Bronchial epithelial cell (primary cell): ENCODE measurements at regions not wholly inside any gene's neighbourhood (a gene's known extent, or its start where the extent isn't known, plus 50 kb on each side); places are given as distances from the start of the nearest gene placed in this dataset.

ENCODE experiments used
- DNase-seq: peaks from one replicate; pipeline ENCODE4 v3.0.0-alpha.2; 2010; ENCODE audit warnings: low read depth
- FAIRE-seq: peaks from 2 replicates; lab custom pipeline; 2011; peaks lifted over from hg19 to GRCh38; lab: Jason Lieb, UNC
- H3K27me3 ChIP-seq: 2 replicates; pipeline ENCODE4 v1.5.1; 2011; ENCODE audit warnings: low read length; ENCODE audit not compliant: control insufficient read depth, insufficient read depth
- H3K36me3 ChIP-seq: 2 replicates; pipeline ENCODE4 v1.5.1; 2011; ENCODE audit warnings: low read length; ENCODE audit not compliant: control insufficient read depth, insufficient read depth
- H3K4me3 ChIP-seq: 2 replicates; pipeline ENCODE4 v1.5.1; 2011; ENCODE audit warnings: mild to moderate bottlenecking, low read depth, low read length, control low read depth
- TF ChIP-seq, protein P1 (sequence below): IDR thresholded peaks from 2 replicates; pipeline ENCODE4 v1.5.1; 2011; ENCODE audit warnings: mild to moderate bottlenecking, moderate library complexity, low read length, control low read depth, inconsistent platforms; ENCODE audit not compliant: insufficient read depth, severe bottlenecking

DNA sequence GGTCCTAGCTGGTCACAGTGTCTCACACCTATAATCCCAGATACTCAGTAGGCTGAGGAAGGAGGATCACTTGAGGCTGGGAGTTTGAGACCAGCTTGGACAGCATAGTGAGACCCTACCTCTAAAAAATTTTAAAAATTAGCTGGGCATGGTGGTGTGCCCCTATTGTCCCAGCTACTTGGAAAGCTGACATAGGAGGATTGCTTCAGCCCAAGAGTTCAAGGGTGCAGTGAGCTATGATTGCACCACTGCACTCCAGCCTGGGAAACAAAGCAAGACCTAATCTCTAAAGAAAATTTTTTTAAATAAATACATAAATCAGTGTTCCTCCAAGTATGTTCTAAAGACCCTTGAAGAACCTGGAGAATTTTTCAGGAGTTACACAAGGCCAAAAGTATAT, 50.6 kb upstream of the GNAO1 start:
- H3K36me3 ChIP-seq = no peaks in the 10 kb centered on the region
- TF ChIP-seq, protein P1, sequence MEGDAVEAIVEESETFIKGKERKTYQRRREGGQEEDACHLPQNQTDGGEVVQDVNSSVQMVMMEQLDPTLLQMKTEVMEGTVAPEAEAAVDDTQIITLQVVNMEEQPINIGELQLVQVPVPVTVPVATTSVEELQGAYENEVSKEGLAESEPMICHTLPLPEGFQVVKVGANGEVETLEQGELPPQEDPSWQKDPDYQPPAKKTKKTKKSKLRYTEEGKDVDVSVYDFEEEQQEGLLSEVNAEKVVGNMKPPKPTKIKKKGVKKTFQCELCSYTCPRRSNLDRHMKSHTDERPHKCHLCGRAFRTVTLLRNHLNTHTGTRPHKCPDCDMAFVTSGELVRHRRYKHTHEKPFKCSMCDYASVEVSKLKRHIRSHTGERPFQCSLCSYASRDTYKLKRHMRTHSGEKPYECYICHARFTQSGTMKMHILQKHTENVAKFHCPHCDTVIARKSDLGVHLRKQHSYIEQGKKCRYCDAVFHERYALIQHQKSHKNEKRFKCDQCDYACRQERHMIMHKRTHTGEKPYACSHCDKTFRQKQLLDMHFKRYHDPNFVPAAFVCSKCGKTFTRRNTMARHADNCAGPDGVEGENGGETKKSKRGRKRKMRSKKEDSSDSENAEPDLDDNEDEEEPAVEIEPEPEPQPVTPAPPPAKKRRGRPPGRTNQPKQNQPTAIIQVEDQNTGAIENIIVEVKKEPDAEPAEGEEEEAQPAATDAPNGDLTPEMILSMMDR = no peak
- no peak overlapping the region for H3K4me3 ChIP-seq
- DNase-seq (no peak), FAIRE-seq (no peak)
- no peaks in the 10 kb centered on the region for H3K27me3 ChIP-seq

DNA sequence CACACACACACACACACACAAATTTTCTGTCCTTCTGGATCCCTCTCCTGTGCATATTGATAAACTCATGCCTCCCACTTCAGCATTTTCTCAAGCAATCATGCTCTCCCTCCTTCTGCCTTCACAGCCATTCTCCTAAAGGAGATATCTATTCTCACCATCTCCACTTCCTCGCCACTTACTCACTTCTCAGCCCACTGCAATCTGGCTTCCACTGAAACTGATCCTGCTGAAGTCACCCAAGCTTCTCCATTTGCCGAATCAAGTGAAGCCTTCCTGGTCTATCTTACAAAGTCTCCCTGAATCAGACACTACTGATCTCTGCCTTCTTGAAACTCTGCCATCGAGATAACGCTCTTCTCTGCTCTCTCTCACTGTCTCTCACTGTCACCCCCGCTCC, 54.0 kb upstream of the GNAO1 start:
- Histone ChIP-seq H3K4me3 (no peak overlapping the region), H3K36me3 (no peaks in the 10 kb centered on the region)
- FAIRE-seq = no peak

GRCh38 chr16:56136256-56136655, 55.0 kb upstream of the GNAO1 start:
- no peak for FAIRE-seq
- TF ChIP-seq, protein P1 = no peak
- no peak for DNase-seq
- no peaks in the 10 kb centered on the region for H3K27me3 ChIP-seq
- no peaks in the 10 kb centered on the region for H3K36me3 ChIP-seq
- H3K4me3 ChIP-seq = no peak overlapping the region

More for the DNA sequence above, 54.0 kb upstream of the GNAO1 start:
- TF ChIP-seq, protein P1 = no peak
- no peak for DNase-seq
- H3K27me3 ChIP-seq = no peaks in the 10 kb centered on the region

- FAIRE-seq (no peak), DNase-seq (no peak)
- Histone ChIP-seq H3K4me3 (no peak overlapping the region), H3K36me3 (no peaks in the 10 kb centered on the region), H3K27me3 (no peaks in the 10 kb centered on the region)
- TF ChIP-seq, protein P1 = no peak
Measured at GRCh38 chr16:56134790-56135189, 56.5 kb upstream of the GNAO1 start.

DNA sequence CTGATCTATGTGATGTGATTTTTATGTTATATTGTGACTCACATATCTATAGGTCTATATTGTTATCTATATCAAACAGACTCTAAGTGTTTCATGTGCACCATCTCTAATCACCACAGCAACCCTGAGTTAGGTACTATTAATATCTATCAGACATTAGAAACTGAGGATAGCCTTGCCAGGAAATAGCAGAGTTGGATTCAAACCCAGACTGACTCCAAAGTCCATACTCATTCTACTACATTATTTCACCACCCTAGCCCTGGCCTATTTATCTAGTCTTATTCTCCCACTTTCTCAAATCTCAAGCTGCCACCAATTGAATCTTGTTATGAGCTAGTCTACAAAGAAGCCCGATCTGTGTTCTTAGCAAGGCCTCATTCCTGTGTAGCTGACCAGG, 65.4 kb upstream of the GNAO1 start:
- Histone ChIP-seq H3K4me3 (no peak overlapping the region), H3K36me3 (no peaks in the 10 kb centered on the region), H3K27me3 (no peaks in the 10 kb centered on the region)
- no peak for FAIRE-seq
- no peak for DNase-seq
- TF ChIP-seq, protein P1 = no peak

- no peak for FAIRE-seq
- no peak for DNase-seq
- H3K27me3 ChIP-seq = no peaks in the 10 kb centered on the region
- TF ChIP-seq, protein P1 = no peak
- no peak overlapping the region for H3K4me3 ChIP-seq
- H3K36me3 ChIP-seq = no peaks in the 10 kb centered on the region
Measured at GRCh38 chr16:56122251-56122650, 69.0 kb upstream of the GNAO1 start.
